WERI-Rb-1 (cell line): ENCODE measurements at regions not wholly inside any gene's neighbourhood (a gene's known extent, or its start where the extent isn't known, plus 50 kb on each side); places are given as distances from the start of the nearest gene placed in this dataset.

ENCODE experiments used
- DNase-seq: peaks from one replicate; pipeline ENCODE4 v3.0.0-alpha.2; 2020
- H3K27ac ChIP-seq: fragments of 250-450 bp; sonication (Bioruptor Pico); 2 replicates; pipeline ENCODE4 v1.5.1; 2020; ENCODE audit warnings: mild to moderate bottlenecking, moderate library complexity
- H3K27me3 ChIP-seq: fragments of 250-450 bp; sonication (Bioruptor Pico); 2 replicates; pipeline ENCODE4 v1.5.1; 2021; ENCODE audit warnings: mild to moderate bottlenecking, low read depth, moderate library complexity; ENCODE audit not compliant: insufficient read depth, severe bottlenecking
- H3K36me3 ChIP-seq: fragments of 250-450 bp; sonication (Bioruptor Pico); 2 replicates; pipeline ENCODE4 v1.5.1; 2020; ENCODE audit warnings: mild to moderate bottlenecking, moderate library complexity
- H3K4me3 ChIP-seq: 2 replicates; pipeline ENCODE4 v1.5.1; 2011; ENCODE audit warnings: low read depth, mild to moderate bottlenecking, control low read depth, low read length
- H3K9me3 ChIP-seq: fragments of 250-450 bp; sonication (Bioruptor Pico); 2 replicates; pipeline ENCODE4 v1.5.1; 2021; ENCODE audit warnings: mild to moderate bottlenecking, moderate library complexity; ENCODE audit not compliant: severe bottlenecking
- TF ChIP-seq, protein P1 (sequence below): IDR thresholded peaks from 2 replicates; pipeline ENCODE4 v1.5.1; 2011; ENCODE audit warnings: low read depth, mild to moderate bottlenecking, control low read depth, inconsistent platforms, low read length

DNA sequence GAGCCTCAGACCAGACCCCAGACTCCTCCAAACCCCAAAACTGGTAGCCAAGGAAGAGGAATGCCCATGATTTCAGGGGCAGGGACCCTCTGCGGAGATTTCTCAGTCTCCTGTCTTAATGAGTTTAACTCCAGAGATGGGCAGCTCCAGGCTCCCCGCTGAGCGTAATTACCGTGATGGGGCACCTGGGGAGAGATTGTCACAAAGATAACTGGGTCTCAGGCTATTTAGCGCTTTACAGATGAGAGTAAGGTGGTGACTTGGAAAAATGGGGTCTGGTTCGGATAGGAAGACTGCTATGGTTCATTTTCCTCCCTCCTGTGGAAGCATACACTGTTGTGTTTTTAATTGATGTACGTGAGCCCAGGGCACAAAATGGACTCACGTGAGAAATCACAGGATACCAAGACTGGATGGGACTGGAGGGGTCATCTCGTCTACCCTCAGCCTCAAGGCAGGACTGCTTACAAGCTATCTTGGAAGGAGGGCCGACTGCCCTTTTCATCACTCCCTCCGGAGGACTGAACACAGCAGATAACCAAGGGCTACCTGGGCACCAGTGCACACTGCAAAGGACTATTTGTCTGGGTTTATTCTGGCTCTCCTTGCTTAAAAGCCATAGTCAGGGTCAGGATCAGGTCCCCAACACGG is 427.8 kb downstream of the ZNF521 start:
- TF ChIP-seq, protein P1, sequence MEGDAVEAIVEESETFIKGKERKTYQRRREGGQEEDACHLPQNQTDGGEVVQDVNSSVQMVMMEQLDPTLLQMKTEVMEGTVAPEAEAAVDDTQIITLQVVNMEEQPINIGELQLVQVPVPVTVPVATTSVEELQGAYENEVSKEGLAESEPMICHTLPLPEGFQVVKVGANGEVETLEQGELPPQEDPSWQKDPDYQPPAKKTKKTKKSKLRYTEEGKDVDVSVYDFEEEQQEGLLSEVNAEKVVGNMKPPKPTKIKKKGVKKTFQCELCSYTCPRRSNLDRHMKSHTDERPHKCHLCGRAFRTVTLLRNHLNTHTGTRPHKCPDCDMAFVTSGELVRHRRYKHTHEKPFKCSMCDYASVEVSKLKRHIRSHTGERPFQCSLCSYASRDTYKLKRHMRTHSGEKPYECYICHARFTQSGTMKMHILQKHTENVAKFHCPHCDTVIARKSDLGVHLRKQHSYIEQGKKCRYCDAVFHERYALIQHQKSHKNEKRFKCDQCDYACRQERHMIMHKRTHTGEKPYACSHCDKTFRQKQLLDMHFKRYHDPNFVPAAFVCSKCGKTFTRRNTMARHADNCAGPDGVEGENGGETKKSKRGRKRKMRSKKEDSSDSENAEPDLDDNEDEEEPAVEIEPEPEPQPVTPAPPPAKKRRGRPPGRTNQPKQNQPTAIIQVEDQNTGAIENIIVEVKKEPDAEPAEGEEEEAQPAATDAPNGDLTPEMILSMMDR: no peak
- peak; percentile 14 for DNase-seq
- Histone ChIP-seq H3K27ac (no peak overlapping the region), H3K9me3 (no peaks in the 10 kb centered on the region), H3K36me3 (no peaks in the 10 kb centered on the region), H3K27me3 (peaks cover 22% of the 10 kb centered on the region), H3K4me3 (no peak overlapping the region)

- no peak overlapping the region for H3K27ac ChIP-seq
- no peaks in the 10 kb centered on the region for H3K36me3 ChIP-seq
- H3K9me3 ChIP-seq: no peaks in the 10 kb centered on the region
- H3K27me3 ChIP-seq: peaks cover 14% of the 10 kb centered on the region
- H3K4me3 ChIP-seq: no peak overlapping the region
- DNase-seq: no peak
- TF ChIP-seq, protein P1: no peak
Observed at GRCh38 chr18:24926649-24927048, 425.3 kb downstream of the ZNF521 start.

GRCh38 chr18:24928301-24928878 is 423.6 kb downstream of the ZNF521 start:
- no peaks in the 10 kb centered on the region for H3K9me3 ChIP-seq
- TF ChIP-seq, protein P1: no peak
- no peak overlapping the region for H3K27ac ChIP-seq
- H3K4me3 ChIP-seq: no peak overlapping the region
- no peak for DNase-seq
- H3K36me3 ChIP-seq: no peaks in the 10 kb centered on the region
- H3K27me3 ChIP-seq: peaks cover 12% of the 10 kb centered on the region

DNA sequence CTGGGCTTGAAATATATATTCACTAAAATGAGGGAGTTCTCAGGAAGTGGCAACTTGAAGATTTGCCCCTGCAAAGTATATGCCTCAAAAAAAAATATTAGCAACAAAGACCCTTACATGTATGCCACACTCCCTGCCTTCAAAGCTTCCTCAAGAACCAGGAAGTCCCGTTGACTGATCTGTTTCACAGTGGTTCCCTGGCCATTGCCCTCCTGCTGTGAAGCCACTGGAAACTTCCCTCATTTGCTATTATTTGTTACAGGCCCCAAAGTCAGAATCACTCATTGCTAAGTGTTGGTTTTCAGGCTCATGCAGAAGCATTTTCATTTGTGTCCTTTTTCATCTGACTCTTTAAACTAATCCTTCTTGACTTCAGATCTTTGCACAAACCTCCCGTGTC is 421.5 kb downstream of the ZNF521 start:
- H3K4me3 ChIP-seq: no peak overlapping the region
- no peaks in the 10 kb centered on the region for H3K36me3 ChIP-seq
- peaks cover 1% of the 10 kb centered on the region for H3K27me3 ChIP-seq
- no peak for DNase-seq
- TF ChIP-seq, protein P1: no peak
- no peak overlapping the region for H3K27ac ChIP-seq
- no peaks in the 10 kb centered on the region for H3K9me3 ChIP-seq

- Histone ChIP-seq H3K36me3 (no peaks in the 10 kb centered on the region), H3K9me3 (no peaks in the 10 kb centered on the region), H3K27ac (no peak overlapping the region), H3K27me3 (no peaks in the 10 kb centered on the region), H3K4me3 (no peak overlapping the region)
- TF ChIP-seq, protein P1: no peak
- no peak for DNase-seq
Observed at GRCh38 chr18:24930971-24931370, 421.0 kb downstream of the ZNF521 start.

DNA sequence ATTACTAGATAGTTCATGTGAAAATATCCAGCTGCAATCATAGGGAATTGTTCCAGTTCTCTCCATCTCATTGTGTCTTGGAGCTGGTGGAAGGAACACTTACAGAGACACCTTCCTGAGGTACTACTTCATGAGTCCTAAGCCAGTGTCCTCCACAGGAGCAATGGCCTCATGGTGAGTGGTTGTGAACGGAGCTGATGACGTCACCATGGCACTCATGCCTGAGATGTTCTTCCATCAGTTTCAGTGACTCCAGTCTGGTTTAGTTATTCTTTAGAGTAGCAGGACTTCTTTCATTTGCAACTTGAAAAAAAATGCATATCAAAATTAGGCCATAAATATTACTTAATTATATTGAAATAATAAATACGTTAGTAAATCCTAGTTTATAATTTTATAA is 418.6 kb downstream of the ZNF521 start:
- Histone ChIP-seq H3K4me3 (no peak overlapping the region), H3K27ac (no peak overlapping the region), H3K27me3 (peaks cover 4% of the 10 kb centered on the region), H3K36me3 (no peaks in the 10 kb centered on the region), H3K9me3 (no peaks in the 10 kb centered on the region)
- TF ChIP-seq, protein P1: no peak
- DNase-seq: no peak
